Naive thymus-derived CD8-positive, alpha-beta T cell (primary cell): ENCODE measurements at regions not wholly inside any gene's neighbourhood (a gene's known extent, or its start where the extent isn't known, plus 50 kb on each side); places are given as distances from the start of the nearest gene placed in this dataset.
A peak's percentile ranks its signal among the peaks of the same experiment; 100 is the strongest.
"Not testable (repeated sequence)": the region's sequence is repeated elsewhere in the genome, so short reads cannot be mapped to it uniquely, and the experiment has no call there.

Source experiments
- ATAC-seq, 2 donors: fragments of 150-1000 bp; cut with Tn5 transposase in 1 of 2; sonication (Bioruptor Pico), chemical (Tn5 transposase) in 1 of 2; 1 replicate in 1 of 2; 2 replicates in 1 of 2; pipeline ENCODE4 v1.10.0; 2021; ENCODE audit warnings: mild to moderate bottlenecking in 2 of 2, moderate library complexity in 2 of 2
- POLR2A ChIA-PET: fragments of 350-600 bp; sonication (Branson Sonifier 250); formaldehyde crosslinking; loops from one replicate; lab custom pipeline; 2021; ENCODE audit warnings: antibody characterized with exemption; lab: Charles Lee
- DNase-seq, 10 donors: peaks; one replicate each; pipeline versions ENCODE4 v3.0.0 to v3.0.0-alpha.2; 2020 to 2022
- H3K27ac Mint-ChIP-seq, 10 donors: one replicate each; pipeline ENCODE4 v1.8.0; 2020 to 2022; ENCODE audit warnings: mild to moderate bottlenecking in 10 of 10, mixed read lengths in 10 of 10, moderate library complexity in 4 of 10, inconsistent platforms in 1 of 10
- H3K27me3 Mint-ChIP-seq, 5 donors: one replicate each; pipeline ENCODE4 v1.8.0; 2021 to 2022; ENCODE audit warnings: mixed read lengths in 5 of 5
- H3K36me3 Mint-ChIP-seq, 3 donors: one replicate each; pipeline ENCODE4 v1.8.0; 2020 to 2022; ENCODE audit warnings: mixed read lengths in 3 of 3, mild to moderate bottlenecking in 2 of 3, inconsistent platforms in 1 of 3
- H3K4me1 Mint-ChIP-seq, 4 donors: one replicate each; pipeline ENCODE4 v1.8.0; 2021 to 2022; ENCODE audit warnings: mixed read lengths in 4 of 4
- H3K4me3 Mint-ChIP-seq, 10 donors: one replicate each; pipeline ENCODE4 v1.8.0; 2020 to 2022; ENCODE audit warnings: mild to moderate bottlenecking in 10 of 10, mixed read lengths in 10 of 10, moderate library complexity in 6 of 10, inconsistent platforms in 1 of 10
- H3K9me3 Mint-ChIP-seq, 9 donors: one replicate each; pipeline ENCODE4 v1.8.0; 2020 to 2022; ENCODE audit warnings: mixed read lengths in 9 of 9, mild to moderate bottlenecking in 3 of 9, inconsistent platforms in 1 of 9, moderate library complexity in 1 of 9

DNA sequence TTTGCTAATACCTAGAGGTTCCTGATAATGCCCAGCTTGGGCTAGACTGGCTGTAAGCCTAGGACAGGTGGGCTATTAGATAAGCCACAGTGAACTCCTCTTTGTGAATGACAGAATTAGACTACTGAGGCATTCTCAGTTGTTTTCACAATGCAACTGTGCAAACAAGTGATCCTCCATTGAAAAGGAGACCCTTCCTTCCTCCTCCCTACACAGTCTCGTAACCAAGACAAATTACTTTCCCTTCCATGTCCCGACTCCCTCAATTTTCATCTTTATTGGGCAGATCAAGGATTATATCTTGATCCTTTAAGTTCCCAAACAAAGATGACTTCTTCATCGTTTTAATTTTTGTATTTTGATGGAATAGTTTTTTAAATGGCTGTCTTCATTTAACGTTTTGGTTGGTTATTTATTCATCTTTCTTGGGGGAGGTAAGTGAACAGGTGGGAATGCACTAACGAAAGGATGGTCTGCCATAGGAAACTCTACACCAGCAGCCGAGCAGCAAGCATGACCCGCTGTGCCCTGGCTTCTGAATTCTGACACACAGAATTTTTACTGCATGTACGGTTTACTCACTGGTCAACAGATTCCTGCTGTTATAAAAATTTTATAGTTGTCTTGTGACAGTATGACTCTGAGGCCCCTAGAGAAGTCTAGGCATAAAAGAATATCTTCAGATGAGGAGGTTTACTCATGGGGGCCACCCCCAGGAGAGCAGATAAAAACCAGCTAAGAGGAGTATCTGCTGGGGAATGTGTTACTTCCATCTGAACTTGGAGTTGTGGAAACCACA lies 137.5 kb upstream of the TUT7 start:
- H3K27ac Mint-ChIP-seq = no peak overlapping the region
- POLR2A ChIA-PET = no interaction called here
- DNase-seq = no peak
- no peak for ATAC-seq
- H3K4me1 Mint-ChIP-seq = no peaks in the 10 kb centered on the region
- no peak overlapping the region for H3K4me3 Mint-ChIP-seq
- H3K36me3 Mint-ChIP-seq = no peaks in the 10 kb centered on the region
- no peaks in the 10 kb centered on the region for H3K9me3 Mint-ChIP-seq
- peaks cover 0 to 7% (median 2%) of the 10 kb centered on the region in 5 donors for H3K27me3 Mint-ChIP-seq

DNA sequence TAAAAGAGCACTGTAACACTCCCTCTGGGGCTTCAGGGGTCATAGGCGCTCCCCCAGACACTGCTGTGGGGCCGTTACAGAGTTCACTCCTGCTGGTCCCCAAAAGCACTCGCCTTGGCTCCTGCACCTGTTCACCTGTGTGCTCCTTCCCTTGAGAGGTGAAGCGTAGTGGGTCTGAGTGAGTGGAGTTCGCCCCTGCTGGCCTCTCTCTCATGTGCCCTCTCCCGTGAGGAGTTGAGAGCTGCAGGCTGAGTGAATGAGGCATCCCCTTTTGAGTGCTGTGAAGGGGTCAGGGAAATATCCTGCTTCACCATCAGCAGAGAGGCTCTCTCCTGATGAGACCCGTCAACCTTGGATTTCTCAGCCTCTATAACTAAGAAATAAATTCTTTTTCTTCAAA lies 134.6 kb upstream of the TUT7 start:
- Mint-ChIP-seq H3K27me3 (peaks cover 0 to 2% (median 0%) of the 10 kb centered on the region in 5 donors), H3K4me3 (no peak overlapping the region), H3K27ac (no peak overlapping the region), H3K36me3 (no peaks in the 10 kb centered on the region), H3K9me3 (no peaks in the 10 kb centered on the region), H3K4me1 (peaks cover 2 to 9% (median 7%) of the 10 kb centered on the region in 4 donors)
- DNase-seq = no peak
- no peak for ATAC-seq
- POLR2A ChIA-PET = no interaction called here

DNA sequence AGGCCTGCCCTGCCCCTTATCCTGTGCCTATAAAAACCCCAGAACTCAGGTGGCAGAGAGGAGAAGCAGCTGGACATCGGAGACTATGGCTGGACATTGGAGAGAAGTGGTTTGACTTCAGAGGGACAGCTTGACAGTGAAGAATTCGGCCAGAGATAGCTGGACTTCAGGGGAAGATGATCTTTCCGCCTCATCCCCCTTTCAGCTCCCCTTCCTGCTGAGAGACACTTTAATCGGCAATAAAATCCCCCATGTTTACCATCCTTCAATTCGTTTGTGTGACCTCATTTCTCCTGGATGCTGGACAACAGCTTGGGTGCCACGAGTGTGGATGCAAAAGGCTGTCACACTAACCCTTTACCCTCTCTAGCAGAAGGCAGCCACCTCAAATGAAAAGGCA lies 134.1 kb upstream of the TUT7 start:
- Mint-ChIP-seq H3K4me1 (peaks cover 2 to 9% (median 7%) of the 10 kb centered on the region in 4 donors), H3K4me3 (no peak overlapping the region), H3K9me3 (no peaks in the 10 kb centered on the region), H3K27ac (no peak overlapping the region), H3K36me3 (no peaks in the 10 kb centered on the region), H3K27me3 (peaks cover 0 to 2% (median 0%) of the 10 kb centered on the region in 5 donors)
- no peak for ATAC-seq
- POLR2A ChIA-PET = no interaction called here
- no peak for DNase-seq

DNA sequence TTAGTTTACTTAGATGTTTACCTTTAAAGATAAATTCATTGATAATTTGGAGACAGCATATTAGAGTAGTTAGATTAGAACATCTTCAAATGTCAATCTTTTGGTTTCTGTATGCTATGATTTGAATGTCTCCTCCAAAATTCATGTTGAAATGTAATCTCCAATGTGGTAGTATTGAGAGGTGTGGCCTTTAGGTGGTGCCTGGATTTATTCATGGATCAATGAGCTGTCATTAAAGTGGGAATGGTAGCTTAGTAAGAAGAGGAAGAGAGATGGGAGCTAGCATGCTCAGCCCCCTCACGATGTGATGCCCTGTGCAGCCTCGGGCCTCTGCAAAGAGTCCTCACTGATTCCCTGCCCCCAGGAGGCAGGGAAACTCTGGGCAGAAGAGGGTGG lies 133.6 kb upstream of the TUT7 start:
- Mint-ChIP-seq H3K9me3 (no peaks in the 10 kb centered on the region), H3K27me3 (peaks cover 0 to 2% (median 0%) of the 10 kb centered on the region in 5 donors), H3K4me1 (peaks cover 2 to 9% (median 7%) of the 10 kb centered on the region in 4 donors), H3K27ac (no peak overlapping the region), H3K4me3 (no peak overlapping the region), H3K36me3 (no peaks in the 10 kb centered on the region)
- no peak for ATAC-seq
- no peak for DNase-seq
- POLR2A ChIA-PET = no interaction called here

DNA sequence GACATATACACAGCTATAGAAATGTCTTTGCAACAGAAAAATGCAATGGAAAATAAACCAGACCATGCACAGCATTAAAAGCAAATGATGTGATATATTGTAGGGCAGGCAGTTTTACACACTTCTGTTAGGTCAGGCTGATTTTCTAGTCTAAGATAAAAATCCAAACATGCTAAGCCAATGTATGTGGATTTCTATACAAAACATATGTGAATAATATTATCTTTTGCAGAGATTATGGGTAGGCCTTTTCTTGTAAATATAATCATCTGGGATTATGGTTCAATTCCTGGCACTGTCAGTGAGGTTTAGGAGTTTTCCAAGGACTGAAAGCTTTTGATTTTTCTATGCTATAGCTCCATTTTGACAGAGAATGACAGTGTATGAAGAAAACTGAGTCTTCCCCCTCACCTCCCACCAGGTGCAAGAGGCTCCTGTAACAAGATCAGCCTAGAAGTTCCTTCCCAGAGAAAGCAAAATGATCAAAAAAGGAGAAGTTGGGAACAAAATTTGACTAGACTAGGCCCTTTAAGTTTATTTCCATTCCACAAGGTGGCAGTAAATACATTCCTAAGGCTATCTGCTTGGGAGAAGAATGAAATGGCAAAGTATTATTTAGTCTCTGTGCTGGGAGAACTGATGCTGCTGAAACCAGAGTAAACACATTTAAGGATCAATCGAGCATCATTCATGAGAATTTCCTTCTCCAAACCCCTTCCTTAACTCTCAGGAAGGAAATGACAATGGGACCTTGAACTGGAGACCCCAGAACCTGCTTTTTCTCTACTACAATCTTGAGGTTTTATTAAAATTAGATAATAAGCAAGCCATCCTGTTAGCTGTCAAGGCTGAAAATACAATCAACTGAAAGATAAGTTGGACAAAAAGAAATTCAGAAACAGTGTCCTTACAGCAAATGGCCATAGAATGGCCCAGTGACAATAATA lies 133.0 kb upstream of the TUT7 start:
- H3K27ac Mint-ChIP-seq = no peak overlapping the region
- peak in 1 of 10 donors; percentile 7 for DNase-seq
- no peaks in the 10 kb centered on the region for H3K36me3 Mint-ChIP-seq
- H3K9me3 Mint-ChIP-seq = no peaks in the 10 kb centered on the region
- H3K4me1 Mint-ChIP-seq = peaks cover 2 to 9% (median 7%) of the 10 kb centered on the region in 4 donors
- POLR2A ChIA-PET = no interaction called here
- no peak overlapping the region for H3K4me3 Mint-ChIP-seq
- H3K27me3 Mint-ChIP-seq = peaks cover 0 to 3% (median 2%) of the 10 kb centered on the region in 5 donors
- no peak for ATAC-seq

DNA sequence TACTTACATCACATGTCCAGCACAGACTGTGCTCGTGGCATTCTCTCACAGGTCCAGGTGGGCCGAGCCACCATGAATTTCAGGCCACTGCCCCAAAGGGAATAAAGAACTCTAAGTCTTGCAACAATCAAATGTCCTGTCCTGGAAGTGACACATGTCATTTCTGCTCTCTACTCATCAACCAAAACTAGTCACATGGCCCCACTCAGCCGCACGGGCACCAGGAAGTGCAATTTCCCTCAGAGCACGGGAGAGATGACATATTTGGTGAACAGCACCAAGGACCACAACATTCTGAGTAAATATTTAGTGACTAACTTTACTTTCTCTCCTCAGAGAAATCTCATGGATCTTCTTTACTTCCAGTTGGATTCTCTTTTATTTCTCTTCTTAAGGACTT lies 131.1 kb upstream of the TUT7 start:
- DNase-seq (no peak), ATAC-seq (no peak)
- Mint-ChIP-seq H3K4me3 (no peak overlapping the region), H3K4me1 (peaks cover 2 to 9% (median 7%) of the 10 kb centered on the region in 4 donors), H3K9me3 (no peaks in the 10 kb centered on the region), H3K27ac (peak overlapping the region in 1 of 10 donors; percentile 21), H3K36me3 (no peaks in the 10 kb centered on the region), H3K27me3 (peaks cover 0 to 9% (median 3%) of the 10 kb centered on the region in 5 donors)
- POLR2A ChIA-PET = no interaction called here

DNA sequence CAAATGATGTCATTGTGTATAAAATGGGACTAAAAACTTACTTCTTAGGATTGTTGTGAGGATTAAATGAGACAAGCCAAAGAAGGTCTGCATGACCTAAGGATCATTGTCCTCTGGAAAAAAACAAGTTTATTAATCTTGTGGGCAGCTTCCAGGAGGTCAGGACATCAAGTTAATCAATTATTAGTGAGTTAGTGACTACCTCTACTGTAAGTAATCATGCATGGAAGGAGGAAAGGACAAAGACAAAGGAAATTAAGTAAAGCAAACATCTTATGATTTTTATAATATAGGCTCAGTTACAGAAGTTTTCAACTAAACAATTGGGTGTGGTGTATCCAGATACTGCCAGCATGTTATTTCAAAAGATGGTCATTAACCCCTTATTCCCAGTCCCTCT lies 129.3 kb upstream of the TUT7 start:
- peaks cover 2 to 9% (median 7%) of the 10 kb centered on the region in 4 donors for H3K4me1 Mint-ChIP-seq
- no peaks in the 10 kb centered on the region for H3K9me3 Mint-ChIP-seq
- peaks cover 5 to 20% (median 16%) of the 10 kb centered on the region in 5 donors for H3K27me3 Mint-ChIP-seq
- ATAC-seq (no peak), DNase-seq (no peak)
- POLR2A ChIA-PET = no interaction called here
- no peak overlapping the region for H3K27ac Mint-ChIP-seq
- no peaks in the 10 kb centered on the region for H3K36me3 Mint-ChIP-seq
- no peak overlapping the region for H3K4me3 Mint-ChIP-seq

DNA sequence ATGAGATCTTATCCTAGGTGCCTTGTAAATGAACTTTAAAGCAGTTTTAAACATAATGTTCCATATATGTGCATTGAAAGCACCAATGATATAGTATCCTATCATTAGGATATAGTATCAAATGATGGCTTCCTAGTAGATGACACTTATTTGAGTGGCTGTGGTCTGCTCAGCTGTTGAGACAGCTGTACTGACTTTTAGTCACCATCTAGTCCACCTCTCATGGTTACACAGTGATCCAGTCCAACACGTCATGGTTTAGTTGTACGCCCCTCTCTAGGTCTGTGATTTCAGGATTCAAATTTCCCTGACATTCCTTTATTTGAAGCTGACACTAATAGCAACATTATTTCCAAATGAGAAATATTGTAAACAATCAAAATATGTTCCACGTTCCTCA lies 127.3 kb upstream of the TUT7 start:
- Mint-ChIP-seq H3K4me3 (no peak overlapping the region), H3K27me3 (peaks cover 9 to 27% (median 18%) of the 10 kb centered on the region in 5 donors), H3K36me3 (no peaks in the 10 kb centered on the region), H3K9me3 (peaks cover 0 to 2% (median 0%) of the 10 kb centered on the region in 9 donors), H3K27ac (no peak overlapping the region), H3K4me1 (peaks cover 2 to 9% (median 7%) of the 10 kb centered on the region in 4 donors)
- DNase-seq = no peak
- POLR2A ChIA-PET = no interaction called here
- no peak for ATAC-seq

DNA sequence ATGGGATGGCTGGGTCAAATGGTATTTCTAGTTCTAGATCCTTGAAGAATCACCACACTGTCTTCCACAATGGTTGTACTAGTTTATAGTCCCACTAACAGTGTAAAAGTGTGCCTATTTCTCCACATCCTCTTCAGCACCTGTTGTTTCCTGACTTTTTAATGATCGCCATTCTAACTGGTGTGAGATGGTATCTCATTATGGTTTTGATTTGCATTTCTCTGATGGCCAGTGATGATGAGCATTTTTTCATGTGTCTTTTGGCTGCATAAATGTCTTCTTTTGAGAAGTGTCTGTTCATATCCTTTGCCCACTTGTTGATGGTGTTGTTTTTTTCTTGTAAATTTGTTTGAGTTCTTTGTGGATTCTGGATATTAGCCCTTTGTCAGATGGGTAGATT lies 121.0 kb upstream of the TUT7 start:
- H3K27me3 Mint-ChIP-seq = peaks cover 14 to 25% (median 17%) of the 10 kb centered on the region in 5 donors
- H3K36me3 Mint-ChIP-seq, H3K4me1 Mint-ChIP-seq, H3K9me3 Mint-ChIP-seq, POLR2A ChIA-PET, H3K4me3 Mint-ChIP-seq, DNase-seq, H3K27ac Mint-ChIP-seq, ATAC-seq: not testable (repeated sequence)

DNA sequence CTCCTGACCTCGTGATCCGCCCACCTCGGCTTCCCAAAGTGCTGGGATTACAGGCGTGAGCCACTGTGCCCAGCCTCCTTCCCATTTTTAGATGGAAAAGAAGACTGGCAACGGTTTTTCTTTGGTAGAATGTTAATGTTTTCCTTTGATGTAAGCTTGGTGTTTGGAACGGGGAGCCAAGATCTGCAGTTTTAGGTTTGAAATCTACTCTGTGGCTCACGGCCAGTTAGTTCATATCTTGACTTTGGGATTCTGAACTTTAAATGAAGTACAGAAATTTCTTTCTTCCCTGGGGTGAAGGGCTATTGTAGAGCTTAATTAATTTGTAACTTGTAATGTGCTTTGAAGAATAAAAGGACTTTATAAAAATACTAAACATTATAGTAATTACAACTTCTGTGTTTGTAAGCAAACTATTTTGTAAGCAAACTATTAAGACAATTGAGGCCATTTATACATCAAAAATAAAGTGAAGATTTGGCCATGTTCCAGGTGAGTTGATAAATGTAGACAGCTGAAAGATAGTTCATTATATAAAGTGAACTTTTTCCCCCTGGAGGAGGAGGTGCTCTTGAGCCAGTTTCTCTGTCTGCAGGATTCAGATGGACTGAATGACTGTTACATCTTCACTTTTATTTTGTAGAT lies 117.1 kb upstream of the TUT7 start:
- DNase-seq (no peak), ATAC-seq (no peak)
- POLR2A ChIA-PET = no interaction called here
- H3K27me3 Mint-ChIP-seq = peaks cover 10 to 20% (median 15%) of the 10 kb centered on the region in 5 donors
- peaks cover 0 to 4% (median 0%) of the 10 kb centered on the region in 9 donors for H3K9me3 Mint-ChIP-seq
- no peaks in the 10 kb centered on the region for H3K4me1 Mint-ChIP-seq
- no peak overlapping the region for H3K4me3 Mint-ChIP-seq
- no peak overlapping the region for H3K27ac Mint-ChIP-seq
- no peaks in the 10 kb centered on the region for H3K36me3 Mint-ChIP-seq

DNA sequence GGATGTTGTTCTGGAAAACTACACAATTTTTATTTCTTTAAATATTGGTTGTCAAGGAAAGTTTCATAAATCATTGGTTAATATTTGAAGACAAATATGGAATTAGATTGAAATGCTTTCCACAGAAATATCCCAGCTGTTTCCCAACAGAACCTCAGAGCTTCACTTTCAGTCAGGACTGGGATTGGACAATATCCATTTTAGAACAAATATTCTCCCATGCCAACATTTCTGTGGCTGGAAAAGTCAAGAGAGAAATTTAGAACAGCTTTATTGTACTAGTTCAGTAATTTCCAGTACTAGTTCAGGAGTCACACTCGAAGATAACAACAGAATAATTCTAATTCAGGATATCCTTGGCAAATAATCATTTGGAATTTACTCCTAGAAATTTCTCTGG lies 116.1 kb upstream of the TUT7 start:
- DNase-seq = no peak
- no peak overlapping the region for H3K27ac Mint-ChIP-seq
- H3K4me3 Mint-ChIP-seq = no peak overlapping the region
- no peak for ATAC-seq
- H3K36me3 Mint-ChIP-seq = no peaks in the 10 kb centered on the region
- H3K4me1 Mint-ChIP-seq = no peaks in the 10 kb centered on the region
- peaks cover 0 to 4% (median 0%) of the 10 kb centered on the region in 9 donors for H3K9me3 Mint-ChIP-seq
- H3K27me3 Mint-ChIP-seq = peaks cover 10 to 20% (median 15%) of the 10 kb centered on the region in 5 donors
- POLR2A ChIA-PET = no interaction called here

DNA sequence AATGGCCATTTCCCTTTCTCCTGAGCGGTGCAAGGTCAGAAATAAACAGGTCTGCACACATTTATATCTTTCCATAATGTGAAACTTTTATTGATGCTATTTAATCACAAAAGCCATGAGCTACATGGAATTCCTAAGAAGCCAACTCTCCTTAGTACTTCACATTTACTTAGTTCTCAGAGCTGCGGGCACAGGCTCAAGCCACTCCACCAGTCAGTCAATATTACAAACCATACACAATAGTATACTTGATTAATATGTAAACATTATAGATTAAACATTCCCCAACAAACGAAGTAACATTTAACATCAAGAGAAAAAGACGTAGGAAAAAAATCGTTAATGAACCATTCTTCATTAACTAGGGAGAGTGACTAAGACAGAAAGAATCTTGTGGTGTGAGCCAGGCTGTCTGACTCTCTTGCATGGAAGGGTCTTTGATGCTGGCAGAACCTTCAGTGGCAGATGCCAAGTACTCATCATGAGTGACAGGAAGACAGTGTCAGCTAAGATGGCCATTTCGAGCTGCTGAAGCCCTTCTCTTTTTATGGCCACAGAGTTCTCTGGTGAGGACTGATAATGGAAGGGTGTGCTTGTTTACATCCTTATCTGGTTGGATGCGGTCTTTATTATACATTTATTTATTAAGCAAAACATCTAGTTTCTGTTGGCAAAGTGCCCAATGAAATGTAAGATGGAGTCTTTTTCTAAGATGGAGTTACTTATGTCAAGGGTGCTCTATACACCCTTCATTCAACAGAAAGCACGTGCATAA lies 115.5 kb upstream of the TUT7 start:
- Mint-ChIP-seq H3K4me1 (no peaks in the 10 kb centered on the region), H3K9me3 (peaks cover 0 to 4% (median 0%) of the 10 kb centered on the region in 9 donors), H3K36me3 (no peaks in the 10 kb centered on the region), H3K27me3 (peaks cover 10 to 20% (median 15%) of the 10 kb centered on the region in 5 donors), H3K4me3 (no peak overlapping the region), H3K27ac (no peak overlapping the region)
- ATAC-seq (no peak), DNase-seq (no peak)
- POLR2A ChIA-PET = no interaction called here
